Neuronal stem cell (in vitro differentiated cells): ENCODE measurements at regions not wholly inside any gene's neighbourhood (a gene's known extent, or its start where the extent isn't known, plus 50 kb on each side); places are given as distances from the start of the nearest gene placed in this dataset.

ENCODE experiments used
- DNase-seq: peaks from one replicate; pipeline ENCODE4 v3.0.0-alpha.2; 2013; ENCODE audit warnings: low spot score
- H2AFZ ChIP-seq: one replicate; pipeline ENCODE4 v1.6.1; 2013; ENCODE audit warnings: mild to moderate bottlenecking, low read length, inconsistent platforms
- H2AK5ac ChIP-seq: 2 replicates; pipeline ENCODE4 v1.6.1; 2013; ENCODE audit warnings: low read depth, mild to moderate bottlenecking, inconsistent platforms, low read length, moderate library complexity, mixed read lengths
- H2BK120ac ChIP-seq: 2 replicates; pipeline ENCODE4 v1.6.1; 2013; ENCODE audit warnings: low read depth, mild to moderate bottlenecking, inconsistent platforms, low read length, moderate library complexity, mixed read lengths
- H2BK12ac ChIP-seq: one replicate; pipeline ENCODE4 v1.6.1; 2013; ENCODE audit warnings: low read length, inconsistent platforms
- H2BK15ac ChIP-seq: 2 replicates; pipeline ENCODE4 v1.6.1; 2013; ENCODE audit warnings: mild to moderate bottlenecking, low read length, inconsistent platforms, mixed read lengths
- H2BK5ac ChIP-seq: one replicate; pipeline ENCODE4 v1.6.1; 2013; ENCODE audit warnings: inconsistent platforms, mild to moderate bottlenecking, low read length, moderate library complexity
- H3K14ac ChIP-seq: one replicate; pipeline ENCODE4 v1.6.1; 2013; ENCODE audit warnings: low read length, inconsistent platforms
- H3K18ac ChIP-seq: 2 replicates; pipeline ENCODE4 v1.6.1; 2013; ENCODE audit warnings: low read length, inconsistent platforms
- H3K23ac ChIP-seq: 2 replicates; pipeline ENCODE4 v1.6.1; 2013; ENCODE audit warnings: low read depth, mild to moderate bottlenecking, mixed read lengths, low read length, inconsistent platforms; ENCODE audit not compliant: poor library complexity
- H3K27ac ChIP-seq: replicated peaks from 3 replicates; pipeline ENCODE4 v1.5.1; 2013; ENCODE audit warnings: low read length, inconsistent platforms
- H3K27me3 ChIP-seq, 3 experiments: 2 replicates each; pipeline ENCODE4 v1.6.1; 2013; ENCODE audit warnings: low read length in 3 of 3, mild to moderate bottlenecking in 2 of 3, inconsistent platforms in 1 of 3, low read depth in 1 of 3, mixed read lengths in 1 of 3, moderate library complexity in 1 of 3; ENCODE audit not compliant: control insufficient read depth in 3 of 3, insufficient read depth in 3 of 3
- H3K36me3 ChIP-seq, 2 donors: replicated peaks in 1 of 2; 2 replicates each; pipeline ENCODE4 v1.6.1; 2013; ENCODE audit warnings: low read length in 2 of 2; ENCODE audit not compliant: control insufficient read depth in 2 of 2, insufficient read depth in 2 of 2
- H3K4ac ChIP-seq: 2 replicates; pipeline ENCODE4 v1.6.1; 2013; ENCODE audit warnings: inconsistent platforms, mild to moderate bottlenecking, low read length, moderate library complexity
- H3K4me1 ChIP-seq, 2 donors: 1 replicate in 1 of 2; 2 replicates in 1 of 2; pipeline ENCODE4 v1.6.1; 2013; ENCODE audit warnings: low read length in 2 of 2, low read depth in 1 of 2; ENCODE audit not compliant: control insufficient read depth in 2 of 2, insufficient read depth in 1 of 2
- H3K4me2 ChIP-seq: one replicate; pipeline ENCODE4 v1.6.1; 2013; ENCODE audit warnings: mild to moderate bottlenecking, low read length, inconsistent platforms; ENCODE audit not compliant: insufficient read depth, poor library complexity, severe bottlenecking
- H3K4me3 ChIP-seq, 2 donors: 2 replicates each; pipeline ENCODE4 v1.5.1; 2013; ENCODE audit warnings: low read length in 2 of 2, mild to moderate bottlenecking in 2 of 2, inconsistent platforms in 1 of 2, moderate library complexity in 1 of 2
- H3K79me1 ChIP-seq: one replicate; pipeline ENCODE4 v1.6.1; 2013; ENCODE audit warnings: low read depth, mild to moderate bottlenecking, inconsistent platforms, low read length, moderate library complexity
- H3K9ac ChIP-seq: one replicate; pipeline ENCODE4 v1.6.1; 2013; ENCODE audit warnings: mild to moderate bottlenecking, low read depth, low read length, inconsistent platforms; ENCODE audit not compliant: poor library complexity
- H3K9me3 ChIP-seq, 2 donors: replicated peaks in 1 of 2; 2 replicates each; pipeline versions ENCODE3 to v1.6.1; 2013; ENCODE audit warnings: low read length in 2 of 2, mild to moderate bottlenecking in 2 of 2, inconsistent platforms in 1 of 2, low read depth in 1 of 2, mixed read lengths in 1 of 2, moderate library complexity in 1 of 2; ENCODE audit not compliant: control insufficient read depth in 2 of 2, insufficient read depth in 1 of 2
- H4K8ac ChIP-seq: one replicate; pipeline ENCODE4 v1.6.1; 2013; ENCODE audit warnings: low read depth, mild to moderate bottlenecking, inconsistent platforms, low read length, moderate library complexity
- H4K91ac ChIP-seq: one replicate; pipeline ENCODE4 v1.6.1; 2013; ENCODE audit warnings: low read length, low read depth, mild to moderate bottlenecking, inconsistent platforms; ENCODE audit not compliant: poor library complexity
- WGBS, 2 donors: extraction: QIAGEN DNeasy Blood & Tissue Kit; methylation state at CpG; one replicate each; pipeline ENCODE4 v1.1.7; 2013; ENCODE audit warnings: missing lambda C conversion rate in 2 of 2, mixed read lengths in 1 of 2; ENCODE audit not compliant: insufficient read length in 2 of 2, insufficient replicate concordance in 1 of 2; ENCODE audit errors: extremely low coverage in 2 of 2; 5-methylcytosine and 5-hydroxymethylcytosine counted together

DNA sequence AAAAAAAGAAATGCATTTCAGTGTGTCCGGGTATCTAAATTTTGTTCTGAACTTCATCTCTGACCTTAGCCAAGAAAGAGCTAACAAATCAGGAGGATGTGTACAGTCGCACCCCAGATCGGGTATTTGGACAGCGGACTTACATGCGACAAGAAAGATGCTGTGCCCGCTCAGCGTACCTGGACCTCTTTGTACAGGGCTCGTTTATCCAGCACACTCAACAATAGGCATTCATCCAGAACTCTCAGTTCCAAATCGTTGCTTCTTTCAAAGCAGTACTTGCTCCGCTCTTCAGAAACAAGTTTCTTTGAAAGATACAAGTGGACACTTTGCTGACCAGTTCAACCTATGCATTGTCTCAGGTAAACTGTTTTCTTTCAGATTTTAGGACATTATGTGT lies 191.7 kb downstream of the LY86 start:
- H3K9ac ChIP-seq: no peak overlapping the region
- no peak overlapping the region for H3K4ac ChIP-seq
- H3K18ac ChIP-seq: no peak overlapping the region
- no peak overlapping the region for H3K14ac ChIP-seq
- no peak overlapping the region for H3K4me3 ChIP-seq
- no peaks in the 10 kb centered on the region for H3K79me1 ChIP-seq
- peaks cover 0 to 6% of the 10 kb centered on the region in 2 donors for H3K4me1 ChIP-seq
- no peak overlapping the region for H2BK12ac ChIP-seq
- no peak overlapping the region for H3K4me2 ChIP-seq
- H3K27me3 ChIP-seq: no peaks in the 10 kb centered on the region
- no CpG with 5 or more reads among the region's 10 CpGs for WGBS, 2 donors
- H2AFZ ChIP-seq: no peak overlapping the region
- H4K8ac ChIP-seq: no peak overlapping the region
- H2AK5ac ChIP-seq: no peak overlapping the region
- no peak overlapping the region for H2BK15ac ChIP-seq
- H2BK5ac ChIP-seq: no peak overlapping the region
- no peak overlapping the region for H3K23ac ChIP-seq
- no peaks in the 10 kb centered on the region for H3K9me3 ChIP-seq
- DNase-seq: no peak
- no peaks in the 10 kb centered on the region for H3K36me3 ChIP-seq
- H3K27ac ChIP-seq: no peak overlapping the region
- no peak overlapping the region for H4K91ac ChIP-seq
- no peak overlapping the region for H2BK120ac ChIP-seq

DNA sequence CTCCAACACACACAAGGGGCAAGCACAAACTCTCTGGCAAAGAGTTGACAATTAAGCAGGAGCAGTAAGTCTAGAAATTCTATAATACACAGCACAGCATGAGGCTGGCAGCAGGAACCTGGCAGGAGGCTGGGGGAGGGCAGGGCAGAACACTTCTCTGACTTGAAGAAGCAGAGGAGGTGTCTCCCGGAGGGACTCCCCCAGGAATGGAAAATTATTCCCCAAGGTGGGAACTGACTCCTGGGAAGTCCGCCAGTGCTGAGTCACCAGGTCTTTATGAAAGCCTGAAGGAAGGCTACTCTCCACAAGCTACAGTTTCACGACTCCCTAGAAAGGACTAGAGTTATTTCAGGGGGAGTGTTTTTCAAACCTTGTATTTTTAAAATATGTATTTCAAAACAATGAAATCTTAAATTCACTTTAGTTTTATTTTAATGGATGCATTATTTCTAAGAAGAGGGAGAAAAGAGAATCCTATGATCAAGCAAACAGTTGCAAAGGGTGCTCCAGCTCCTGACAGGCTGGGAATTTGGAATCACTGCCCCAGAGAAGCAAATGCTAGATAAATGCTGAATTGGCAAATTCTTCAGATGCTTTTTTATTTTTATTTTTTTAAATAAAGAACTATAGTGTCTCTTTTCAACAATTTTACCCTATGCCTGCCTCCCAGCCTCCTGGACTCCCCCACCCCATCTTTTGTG lies 192.8 kb downstream of the LY86 start:
- H3K79me1 ChIP-seq: no peaks in the 10 kb centered on the region
- no peak overlapping the region for H3K9ac ChIP-seq
- no peak for DNase-seq
- H3K18ac ChIP-seq: peak overlapping the region; percentile 41
- H3K9me3 ChIP-seq: no peaks in the 10 kb centered on the region
- no peak overlapping the region for H4K91ac ChIP-seq
- H3K36me3 ChIP-seq: no peaks in the 10 kb centered on the region
- H3K4ac ChIP-seq: no peak overlapping the region
- H3K4me3 ChIP-seq: no peak overlapping the region
- H3K23ac ChIP-seq: no peak overlapping the region
- H3K27me3 ChIP-seq: no peaks in the 10 kb centered on the region
- H2AFZ ChIP-seq: no peak overlapping the region
- WGBS, 2 donors: no CpG with 5 or more reads among the region's 3 CpGs
- no peak overlapping the region for H3K27ac ChIP-seq
- no peak overlapping the region for H4K8ac ChIP-seq
- H2BK15ac ChIP-seq: no peak overlapping the region
- H2BK12ac ChIP-seq: no peak overlapping the region
- no peak overlapping the region for H2BK120ac ChIP-seq
- H2BK5ac ChIP-seq: no peak overlapping the region
- no peak overlapping the region for H3K14ac ChIP-seq
- no peak overlapping the region for H2AK5ac ChIP-seq
- peaks cover 0 to 6% of the 10 kb centered on the region in 2 donors for H3K4me1 ChIP-seq
- no peak overlapping the region for H3K4me2 ChIP-seq

DNA sequence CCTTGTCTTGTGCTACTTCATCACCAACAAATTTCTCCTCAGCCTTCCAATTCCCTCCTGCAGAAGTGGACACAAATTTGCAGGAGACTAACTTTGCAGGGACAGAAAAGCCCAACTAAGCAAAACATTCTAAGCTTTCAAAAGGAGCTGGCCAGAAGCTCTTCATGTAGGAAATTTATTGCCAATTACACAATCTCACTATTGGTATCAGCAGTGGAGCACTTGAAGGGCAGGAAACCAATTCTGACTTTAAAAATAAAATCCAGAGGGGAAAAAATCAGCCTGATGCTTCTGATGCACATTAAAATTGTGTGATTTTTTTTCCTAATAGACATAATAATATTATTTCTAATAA lies 193.3 kb downstream of the LY86 start:
- Histone ChIP-seq H3K79me1 (no peaks in the 10 kb centered on the region), H3K9ac (no peak overlapping the region), H3K36me3 (no peaks in the 10 kb centered on the region), H2AFZ (no peak overlapping the region), H2BK12ac (no peak overlapping the region), H3K18ac (no peak overlapping the region), H3K27me3 (no peaks in the 10 kb centered on the region), H3K4me1 (peaks cover 0 to 6% of the 10 kb centered on the region in 2 donors), H3K27ac (no peak overlapping the region), H2BK5ac (no peak overlapping the region), H3K9me3 (no peaks in the 10 kb centered on the region), H2AK5ac (no peak overlapping the region), H3K4me3 (no peak overlapping the region), H3K14ac (no peak overlapping the region), H3K4ac (no peak overlapping the region), H2BK15ac (no peak overlapping the region), H2BK120ac (no peak overlapping the region), H3K23ac (no peak overlapping the region), H3K4me2 (no peak overlapping the region), H4K91ac (no peak overlapping the region), H4K8ac (no peak overlapping the region)
- no peak for DNase-seq

DNA sequence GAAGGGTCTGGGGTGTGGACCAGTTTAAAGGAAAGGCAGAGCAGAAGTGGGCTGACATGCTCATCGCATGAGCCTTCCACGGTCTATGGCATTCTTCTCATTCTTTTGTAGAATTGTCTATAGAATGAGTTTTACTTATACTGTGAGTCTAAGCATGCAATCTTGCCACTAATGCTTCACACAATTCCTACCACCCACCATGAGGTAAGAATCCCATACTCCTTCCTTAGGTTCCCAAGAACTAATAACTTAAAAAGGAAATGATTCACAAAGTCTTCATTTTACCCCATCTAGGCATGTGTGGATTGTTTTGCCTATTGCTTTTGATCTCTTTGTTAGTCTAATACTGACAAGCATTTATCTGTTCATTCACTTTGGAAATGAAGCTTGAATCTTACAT lies 195.2 kb downstream of the LY86 start:
- H3K79me1 ChIP-seq: no peaks in the 10 kb centered on the region
- H3K4ac ChIP-seq: no peak overlapping the region
- no peak overlapping the region for H2AFZ ChIP-seq
- no peak overlapping the region for H3K18ac ChIP-seq
- no peak overlapping the region for H2BK15ac ChIP-seq
- H2AK5ac ChIP-seq: no peak overlapping the region
- no peaks in the 10 kb centered on the region for H3K9me3 ChIP-seq
- no CpG with 5 or more reads among the region's 2 CpGs for WGBS, 2 donors
- no peak overlapping the region for H3K23ac ChIP-seq
- H2BK120ac ChIP-seq: no peak overlapping the region
- H4K91ac ChIP-seq: no peak overlapping the region
- no peak overlapping the region for H2BK12ac ChIP-seq
- no peak for DNase-seq
- H3K4me1 ChIP-seq: peaks cover 0 to 6% of the 10 kb centered on the region in 2 donors
- no peaks in the 10 kb centered on the region for H3K27me3 ChIP-seq
- no peak overlapping the region for H4K8ac ChIP-seq
- no peak overlapping the region for H3K9ac ChIP-seq
- H3K4me2 ChIP-seq: no peak overlapping the region
- H3K14ac ChIP-seq: no peak overlapping the region
- no peak overlapping the region for H2BK5ac ChIP-seq
- H3K36me3 ChIP-seq: no peaks in the 10 kb centered on the region
- H3K4me3 ChIP-seq: no peak overlapping the region
- H3K27ac ChIP-seq: no peak overlapping the region
